ENCODE measurements at regions not wholly inside any gene's neighbourhood (a gene's known extent, or its start where the extent isn't known, plus 50 kb on each side); places are given as distances from the start of the nearest gene placed in this dataset.
"Not testable (repeated sequence)": the region's sequence is repeated elsewhere in the genome, so short reads cannot be mapped to it uniquely, and the experiment has no call there.

DNA sequence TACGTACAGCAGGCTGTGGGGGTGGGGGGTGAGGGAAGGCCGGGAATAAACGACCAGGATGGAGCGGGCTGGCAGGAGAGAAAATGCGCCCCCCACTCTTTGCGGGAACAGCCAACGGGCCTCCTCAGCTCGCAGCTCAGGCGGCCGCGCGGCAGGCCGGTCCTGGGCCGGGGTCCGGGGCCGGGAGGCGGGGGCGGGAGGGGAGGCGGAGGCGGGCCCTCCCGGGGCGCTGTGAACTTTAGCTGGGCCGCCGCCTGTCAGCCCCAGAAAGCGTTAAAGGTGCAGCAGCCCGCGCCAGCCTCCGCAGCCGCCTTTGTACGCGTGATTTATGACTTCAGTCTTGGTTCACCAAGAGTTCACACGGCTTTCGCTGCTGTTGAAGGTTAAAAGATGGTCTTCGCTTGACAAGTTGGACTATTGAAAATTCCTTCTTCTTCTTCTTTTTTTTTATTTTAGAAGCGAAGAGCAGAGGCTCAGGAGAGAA, 466.0 kb upstream of the ZNG1F start:
- H3K79me1 ChIP-seq (ENCODE audit: low read depth in 1 of 2, low read length in 2 of 2); in situ Hi-C loops (cut with MboI; ENCODE audit: low sequenced_read_pairs): not testable (repeated sequence)

DNA sequence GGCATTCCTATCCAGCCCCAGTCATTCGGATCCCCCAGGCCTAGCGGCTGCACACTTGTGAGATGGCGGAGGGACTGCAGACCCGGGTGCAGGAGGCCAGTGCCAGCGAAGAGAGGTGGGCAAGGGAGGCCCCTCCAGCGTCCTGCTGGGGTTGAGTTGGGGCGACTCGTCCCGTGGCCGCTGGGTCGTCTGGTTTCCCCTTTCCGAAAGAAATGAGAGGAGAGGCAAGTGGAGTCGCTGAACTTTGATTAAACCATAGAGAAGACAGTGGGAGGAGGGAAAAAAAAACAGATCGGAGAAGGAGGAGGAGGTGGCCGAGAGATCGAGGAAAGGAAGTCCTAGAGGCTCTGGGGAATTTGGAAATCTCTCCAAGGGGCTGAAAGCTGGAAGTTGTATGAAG, 465.2 kb upstream of the ZNG1F start:
- H3K27ac ChIP-seq (ENCODE audit: insufficient read depth, low read length); POLR2A ChIA-PET (ENCODE audit: unreplicated experiment); H3K56ac ChIP-seq (ENCODE audit: extremely low read depth, insufficient read depth, low read length); CTCF ChIA-PET; H3K4me2 ChIP-seq (ENCODE audit: low read depth, low read length); H2AK9ac ChIP-seq (replicated peaks; ENCODE audit: low read depth, low read length, poor library complexity); in situ Hi-C loops (cut with MboI; ENCODE audit: low sequenced_read_pairs); H3K79me1 ChIP-seq (ENCODE audit: low read depth in 1 of 2, low read length in 2 of 2); H3K14ac ChIP-seq (replicated peaks; ENCODE audit: low read depth, low read length); H3K36me3 ChIP-seq (ENCODE audit: control insufficient read depth, insufficient read depth, low read length); H4K8ac ChIP-seq (ENCODE audit: low read depth in 2 of 2, low read length in 2 of 2); H3K9me3 ChIP-seq (ENCODE audit: control insufficient read depth, insufficient read depth, low read length); ATAC-seq (ENCODE audit: low read depth); H3K27me3 ChIP-seq (ENCODE audit: control insufficient read depth, insufficient read depth, low read length); H2BK120ac ChIP-seq (ENCODE audit: low read depth, low read length); H2BK20ac ChIP-seq (ENCODE audit: low read depth, low read length); H3K9me1 ChIP-seq (ENCODE audit: insufficient read depth, low read length); H3K4me1 ChIP-seq (ENCODE audit: control insufficient read depth, insufficient read depth, low read length); dilution Hi-C loops (cut with HindIII; ENCODE audit: low sequenced_read_pairs, unreplicated experiment); H2AFZ ChIP-seq (replicated peaks; ENCODE audit: low read length, poor library complexity); H4K20me1 ChIP-seq (ENCODE audit: insufficient read depth, low read length); H3K9ac ChIP-seq (ENCODE audit: low read depth, low read length); H4K91ac ChIP-seq (ENCODE audit: insufficient read depth, low read depth, low read length); H3K4me3 ChIP-seq (ENCODE audit: insufficient read depth, low read depth, low read length); H2BK5ac ChIP-seq (ENCODE audit: low read depth, low read length, poor library complexity, severe bottlenecking); H4K5ac ChIP-seq (ENCODE audit: low read depth, low read length); H2BK15ac ChIP-seq (ENCODE audit: low read depth, low read length); intact Hi-C loops (cut with micrococcal nuclease); BruUV-seq (replicated peaks); H3K23ac ChIP-seq (ENCODE audit: low read depth, low read length); H3K18ac ChIP-seq (ENCODE audit: low read depth, low read length); H3K4ac ChIP-seq (ENCODE audit: low read depth, low read length); DNase-seq; H2AK5ac ChIP-seq (ENCODE audit: low read depth, low read length): not testable (repeated sequence)
- WGBS, 2 experiments (ENCODE audit: extremely low coverage in 2 of 2, insufficient read length in 1 of 2): 10% methylated on average over 2 of the region's 16 CpGs; no CpG with 5 or more reads in 1 of the 2 experiments

More for the DNA sequence above, 466.0 kb upstream of the ZNG1F start:
- H3K4me1 ChIP-seq (ENCODE audit: control insufficient read depth, insufficient read depth, low read length); H3K4ac ChIP-seq (ENCODE audit: low read depth, low read length); dilution Hi-C loops (cut with HindIII; ENCODE audit: low sequenced_read_pairs, unreplicated experiment); H2AK5ac ChIP-seq (ENCODE audit: low read depth, low read length); BruUV-seq (replicated peaks); ATAC-seq (ENCODE audit: low read depth); H3K4me2 ChIP-seq (ENCODE audit: low read depth, low read length); H4K8ac ChIP-seq (ENCODE audit: low read depth in 2 of 2, low read length in 2 of 2); H3K27me3 ChIP-seq (ENCODE audit: control insufficient read depth, insufficient read depth, low read length); H3K14ac ChIP-seq (replicated peaks; ENCODE audit: low read depth, low read length); H4K20me1 ChIP-seq (ENCODE audit: insufficient read depth, low read length); H2BK5ac ChIP-seq (ENCODE audit: low read depth, low read length, poor library complexity, severe bottlenecking); H3K27ac ChIP-seq (ENCODE audit: insufficient read depth, low read length); H4K5ac ChIP-seq (ENCODE audit: low read depth, low read length); H2AK9ac ChIP-seq (replicated peaks; ENCODE audit: low read depth, low read length, poor library complexity); H2BK120ac ChIP-seq (ENCODE audit: low read depth, low read length); H3K56ac ChIP-seq (ENCODE audit: extremely low read depth, insufficient read depth, low read length); H4K91ac ChIP-seq (ENCODE audit: insufficient read depth, low read depth, low read length); DNase-seq; POLR2A ChIA-PET (ENCODE audit: unreplicated experiment); H3K18ac ChIP-seq (ENCODE audit: low read depth, low read length); H3K4me3 ChIP-seq (ENCODE audit: insufficient read depth, low read depth, low read length); H3K23ac ChIP-seq (ENCODE audit: low read depth, low read length); H2AFZ ChIP-seq (replicated peaks; ENCODE audit: low read length, poor library complexity); H3K36me3 ChIP-seq (ENCODE audit: control insufficient read depth, insufficient read depth, low read length); intact Hi-C loops (cut with micrococcal nuclease); H3K9me1 ChIP-seq (ENCODE audit: insufficient read depth, low read length); H2BK20ac ChIP-seq (ENCODE audit: low read depth, low read length); H2BK15ac ChIP-seq (ENCODE audit: low read depth, low read length); CTCF ChIA-PET; H3K9me3 ChIP-seq (ENCODE audit: control insufficient read depth, insufficient read depth, low read length); H3K9ac ChIP-seq (ENCODE audit: low read depth, low read length): not testable (repeated sequence)
- no CpG with 5 or more reads among the region's 35 CpGs for WGBS, 2 experiments (ENCODE audit: extremely low coverage in 2 of 2, insufficient read length in 1 of 2)
